ENCODE measurements at regions not wholly inside any gene's neighbourhood (a gene's known extent, or its start where the extent isn't known, plus 50 kb on each side); places are given as distances from the start of the nearest gene placed in this dataset.
"Not testable (repeated sequence)": the region's sequence is repeated elsewhere in the genome, so short reads cannot be mapped to it uniquely, and the experiment has no call there.

DNA sequence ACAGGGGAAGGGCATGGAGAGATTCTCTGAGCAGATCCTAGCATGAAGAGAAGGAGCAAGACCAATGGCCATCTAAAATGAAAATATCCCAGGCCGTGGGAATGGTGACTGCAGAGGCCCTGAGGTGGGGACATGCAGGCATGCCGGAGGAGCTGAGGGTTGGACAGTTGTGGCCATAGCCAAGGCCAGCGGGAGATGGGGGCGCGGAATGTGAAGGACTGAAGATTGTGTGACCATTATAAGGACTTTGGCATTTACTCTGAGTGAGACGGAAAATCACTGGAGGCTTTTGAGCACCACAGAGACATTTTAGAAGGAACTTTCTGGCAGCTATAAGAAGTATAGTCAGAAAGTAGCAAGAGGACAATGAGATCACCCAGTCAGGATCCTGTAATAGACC lies 341.1 kb downstream of the SFMBT2 start:
- no peak for DNase-seq (ENCODE audit: low spot score)

DNA sequence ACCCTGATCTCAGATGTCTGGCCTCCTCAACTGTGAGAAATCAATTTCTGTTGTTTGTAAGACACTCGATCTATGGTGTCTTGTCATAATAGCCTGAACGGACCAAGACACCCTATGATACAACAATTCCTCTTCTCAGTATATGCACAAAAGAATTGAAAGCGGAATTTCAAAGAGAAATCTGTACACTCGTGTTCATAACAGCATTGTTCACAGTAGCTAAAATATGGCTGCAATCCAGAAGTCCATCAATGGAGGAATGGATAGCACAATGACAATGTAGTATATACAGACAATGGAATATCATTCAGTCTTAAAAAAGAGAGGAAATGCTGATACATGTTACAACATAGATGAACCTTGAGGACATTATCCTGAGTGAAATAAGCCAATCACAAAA lies 354.6 kb downstream of the SFMBT2 start:
- DNase-seq (ENCODE audit: low spot score) = no peak

DNA sequence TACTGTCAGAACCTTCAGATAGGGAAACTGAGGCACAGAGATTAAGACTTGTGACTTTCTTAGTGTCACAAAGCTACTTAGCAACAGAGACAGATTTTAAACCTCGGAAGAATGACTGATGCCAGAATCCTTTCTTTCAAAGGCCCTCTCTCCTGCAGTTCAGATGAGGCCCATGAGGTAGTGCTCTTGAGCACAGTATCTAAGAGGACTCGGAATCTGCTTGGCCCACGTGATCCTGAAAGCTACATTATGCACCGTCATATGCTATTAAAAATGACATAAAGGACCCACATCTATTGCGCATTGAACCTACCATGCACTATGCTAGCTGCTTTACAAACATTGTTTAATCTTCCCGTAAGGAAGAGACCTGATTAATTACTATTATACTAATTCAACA lies 355.9 kb downstream of the SFMBT2 start:
- peak; percentile 38 for DNase-seq (ENCODE audit: low spot score)

DNA sequence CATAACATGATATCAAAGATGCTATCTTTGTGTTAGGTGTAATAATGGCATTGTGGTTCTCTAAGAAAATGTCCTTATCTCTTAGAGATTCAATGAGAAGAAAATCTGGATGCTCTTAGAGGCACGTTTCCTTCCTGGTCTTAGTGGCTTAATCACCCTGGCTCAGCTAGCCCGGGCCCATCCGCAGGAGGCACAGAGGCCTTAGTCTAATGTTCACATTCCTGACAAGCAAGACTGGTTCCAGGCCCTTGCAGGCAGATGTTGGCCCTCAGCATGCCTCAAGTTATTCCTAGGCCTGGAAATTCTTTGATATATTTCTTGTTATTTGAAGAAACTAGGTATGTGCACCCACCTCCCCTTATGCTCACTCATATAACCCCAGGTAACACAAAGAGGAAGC lies 357.6 kb downstream of the SFMBT2 start:
- no peak for DNase-seq (ENCODE audit: low spot score)

DNA sequence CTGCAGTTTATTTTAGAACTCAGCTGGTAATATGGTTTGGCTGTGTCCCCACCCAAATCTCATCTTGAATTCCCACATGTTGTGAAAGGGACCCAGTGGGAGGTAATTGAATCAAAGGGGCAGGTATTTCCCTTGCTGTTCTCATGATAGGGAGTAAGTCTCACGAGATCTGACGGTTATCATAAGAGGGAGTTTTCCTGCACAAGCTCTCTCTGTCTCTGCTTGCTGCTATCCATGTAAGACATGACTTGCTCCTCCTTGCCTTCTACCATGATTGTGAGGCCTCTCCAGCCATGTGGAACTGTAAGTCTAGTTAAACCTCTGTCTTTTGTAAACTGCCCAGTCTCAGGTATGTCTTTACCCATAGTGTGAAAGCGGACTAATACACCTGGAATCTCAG lies 360.8 kb downstream of the SFMBT2 start:
- not testable (repeated sequence) for DNase-seq (ENCODE audit: low spot score)

DNA sequence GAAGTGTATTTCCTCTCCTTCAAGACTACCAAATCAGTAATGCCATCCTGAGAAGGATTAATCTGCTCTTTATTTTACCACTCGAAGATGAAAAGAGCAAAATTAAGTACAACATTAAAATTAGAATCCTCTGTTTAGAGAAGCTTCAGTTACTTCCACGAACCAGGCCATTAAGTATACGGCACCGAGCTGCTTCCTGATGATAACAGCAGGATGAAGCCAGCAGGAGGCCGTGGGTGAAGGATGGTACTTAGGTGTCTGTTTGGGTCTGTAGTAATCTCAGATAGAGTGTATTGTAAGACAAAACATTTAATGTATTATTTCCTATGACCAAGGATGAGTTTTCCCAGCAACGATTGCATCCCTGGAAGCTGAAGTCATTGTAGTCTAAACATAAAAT lies 362.8 kb downstream of the SFMBT2 start:
- DNase-seq (ENCODE audit: low spot score) = no peak

DNA sequence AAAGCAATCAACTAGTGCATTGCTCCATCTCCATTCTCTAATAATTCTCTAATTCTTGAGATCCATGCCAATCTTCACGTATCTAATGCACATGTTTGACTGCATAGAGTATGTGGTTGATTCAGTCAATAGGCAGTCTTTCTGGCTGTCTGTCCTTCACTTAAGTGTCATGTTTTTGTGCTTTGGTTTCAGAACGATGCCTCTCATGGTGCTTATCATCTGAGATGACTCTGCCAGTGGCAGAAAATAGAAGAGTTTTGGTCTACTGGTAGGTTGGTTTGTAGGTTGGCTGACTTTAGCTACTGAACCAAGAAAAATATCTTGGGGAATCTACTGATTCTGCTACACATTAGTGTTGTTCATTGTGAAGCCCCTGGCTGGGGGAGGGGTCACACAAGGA lies 364.2 kb downstream of the SFMBT2 start:
- no peak for DNase-seq (ENCODE audit: low spot score)

DNA sequence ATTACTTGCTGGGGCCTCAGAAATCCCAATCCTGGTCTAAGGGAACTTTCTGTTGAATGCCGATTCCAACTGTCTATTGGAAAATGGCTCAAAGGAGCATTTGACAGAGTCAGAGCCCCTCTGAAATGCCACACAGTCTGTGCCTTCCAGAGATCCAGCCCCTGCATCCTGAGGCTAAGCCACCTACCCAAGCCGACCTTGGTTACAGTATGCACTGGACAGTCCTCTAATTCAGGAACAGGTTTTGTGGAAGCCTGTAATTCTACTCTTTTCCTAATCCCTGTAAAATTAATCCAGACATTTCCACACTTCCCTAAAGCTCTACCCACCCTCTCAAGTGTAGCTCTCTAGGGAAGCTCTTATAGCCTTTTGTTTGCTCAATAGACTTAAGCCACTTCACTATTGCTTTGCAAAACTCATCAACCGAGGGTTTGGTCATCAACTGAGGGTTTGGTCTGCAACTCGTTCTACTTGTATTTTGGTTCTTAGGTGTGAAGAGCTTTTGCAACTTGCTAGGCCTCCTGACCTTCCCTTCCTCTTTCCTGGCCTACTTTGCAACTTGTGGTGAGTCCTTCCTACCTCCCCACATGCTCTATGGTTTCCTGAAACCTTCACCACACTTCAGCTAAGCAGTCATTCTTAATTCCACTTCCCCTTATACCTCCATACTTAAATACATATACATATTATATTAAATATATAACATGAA lies 364.8 kb downstream of the SFMBT2 start:
- no peak for DNase-seq (ENCODE audit: low spot score)

DNA sequence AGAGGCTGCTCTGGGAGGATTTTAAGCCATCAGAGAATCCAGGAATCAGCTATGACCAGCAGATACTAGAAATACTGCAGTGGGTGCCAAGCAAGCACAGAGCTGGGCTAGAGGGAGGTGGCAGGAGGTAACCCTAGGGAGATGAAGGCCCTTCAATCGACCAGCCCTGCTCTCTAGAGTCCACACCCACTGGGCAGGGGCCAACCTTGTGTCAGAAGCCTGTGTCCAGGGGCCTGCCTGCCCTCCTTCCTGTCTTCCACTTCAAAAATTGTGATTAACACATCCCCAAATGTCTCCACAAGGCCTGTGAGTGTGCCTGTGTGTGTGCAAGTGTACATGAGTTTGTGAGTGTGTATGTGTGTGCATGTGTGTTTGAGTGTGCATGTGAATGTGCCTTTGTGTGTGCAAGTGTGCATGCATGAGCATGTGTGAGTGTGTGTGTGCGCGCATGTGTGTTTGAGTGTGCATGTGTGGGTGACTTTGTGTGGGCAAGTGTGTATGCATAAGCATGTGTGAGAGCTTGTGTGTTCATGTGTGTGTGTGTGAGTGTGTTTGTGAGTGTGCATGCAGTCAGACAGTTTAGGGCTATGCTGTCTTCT lies 367.7 kb downstream of the SFMBT2 start:
- no peak for DNase-seq (ENCODE audit: low spot score)

DNA sequence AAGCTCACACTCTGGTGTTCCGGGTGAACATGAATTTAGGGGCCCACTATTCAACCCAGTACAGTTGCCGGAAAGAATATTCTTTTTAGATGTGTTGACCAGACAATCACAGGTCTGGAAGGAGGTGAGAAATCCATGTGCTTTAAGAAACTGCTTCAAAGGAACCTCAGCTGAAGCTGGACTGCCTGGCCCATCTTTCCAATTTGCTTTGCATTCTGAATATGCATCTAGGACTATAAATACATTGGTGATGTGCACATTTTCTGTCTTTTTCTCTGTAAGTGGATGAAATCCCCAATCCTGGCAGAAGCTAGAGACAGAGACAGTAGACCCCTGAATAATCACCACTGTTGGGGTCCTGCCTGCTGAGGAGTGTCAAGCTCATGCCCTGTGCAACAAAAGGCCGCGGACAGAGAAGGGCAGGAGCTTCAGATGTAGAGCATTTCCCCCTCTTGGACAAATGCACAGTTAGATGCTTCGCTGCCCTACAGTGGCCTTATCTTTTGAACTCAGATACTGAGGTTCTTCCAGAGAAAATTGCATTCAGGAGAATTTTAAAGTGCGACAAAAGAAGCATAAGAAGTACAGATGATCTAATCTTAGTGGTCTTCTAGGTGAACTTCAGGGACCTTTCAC lies 368.3 kb downstream of the SFMBT2 start:
- no peak for DNase-seq (ENCODE audit: low spot score)

DNA sequence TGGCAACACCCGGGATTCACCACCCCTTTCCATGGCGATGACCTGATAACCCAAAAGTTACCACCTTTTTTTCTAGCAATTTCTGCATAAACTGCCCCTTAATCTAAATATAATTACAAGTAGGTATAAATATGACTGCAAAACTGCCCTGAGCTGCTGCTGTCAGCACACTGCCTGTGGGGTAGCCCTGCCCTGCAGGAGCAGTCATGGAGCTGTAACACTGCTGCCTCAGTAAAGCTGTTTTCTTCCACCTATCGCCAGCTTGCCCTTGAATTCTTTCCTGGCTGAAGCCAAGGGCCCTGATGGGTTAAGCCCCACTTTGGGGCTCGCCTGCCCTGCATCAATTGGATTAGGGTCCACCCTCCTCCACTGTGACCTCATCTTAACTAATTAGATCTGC lies 368.8 kb downstream of the SFMBT2 start:
- DNase-seq (ENCODE audit: low spot score) = no peak

DNA sequence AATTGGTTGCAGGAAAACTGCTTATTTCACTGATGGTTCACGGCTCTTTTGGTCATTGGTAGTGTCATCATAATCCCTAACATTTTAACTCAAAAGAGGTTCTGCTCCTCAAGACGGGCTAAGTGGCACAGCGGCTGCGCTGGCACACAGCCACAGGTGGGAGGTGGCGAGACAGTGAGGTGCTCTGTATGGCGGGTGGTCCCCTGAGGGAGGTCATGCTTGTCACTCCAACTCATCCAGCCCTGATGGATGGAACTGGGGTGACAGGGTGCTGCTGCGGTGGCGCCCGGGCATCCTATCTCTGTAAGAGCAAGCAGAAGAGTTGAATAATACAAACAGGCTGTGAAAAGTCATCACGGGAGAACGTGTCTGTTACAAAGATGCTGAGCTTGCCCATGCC lies 370.2 kb downstream of the SFMBT2 start:
- no peak for DNase-seq (ENCODE audit: low spot score)

DNA sequence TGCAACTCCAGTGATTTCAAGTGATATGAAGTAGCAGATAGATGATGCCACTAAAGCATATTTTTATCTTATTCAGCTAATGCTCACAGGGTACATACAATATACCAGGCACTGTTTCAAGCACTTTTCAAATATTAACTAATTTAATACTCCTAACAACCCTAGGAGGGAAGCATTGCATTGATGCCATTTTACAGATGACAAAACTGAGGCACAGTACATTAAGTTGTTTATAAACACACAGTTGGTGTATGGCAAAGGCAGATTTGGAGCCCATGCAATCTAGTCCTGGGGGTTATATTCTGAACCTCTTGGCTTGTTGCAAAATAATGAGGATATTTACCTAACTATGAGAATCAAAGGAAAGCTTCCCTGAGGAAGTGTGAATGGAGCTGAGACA lies 371.0 kb downstream of the SFMBT2 start:
- no peak for DNase-seq (ENCODE audit: low spot score)

DNA sequence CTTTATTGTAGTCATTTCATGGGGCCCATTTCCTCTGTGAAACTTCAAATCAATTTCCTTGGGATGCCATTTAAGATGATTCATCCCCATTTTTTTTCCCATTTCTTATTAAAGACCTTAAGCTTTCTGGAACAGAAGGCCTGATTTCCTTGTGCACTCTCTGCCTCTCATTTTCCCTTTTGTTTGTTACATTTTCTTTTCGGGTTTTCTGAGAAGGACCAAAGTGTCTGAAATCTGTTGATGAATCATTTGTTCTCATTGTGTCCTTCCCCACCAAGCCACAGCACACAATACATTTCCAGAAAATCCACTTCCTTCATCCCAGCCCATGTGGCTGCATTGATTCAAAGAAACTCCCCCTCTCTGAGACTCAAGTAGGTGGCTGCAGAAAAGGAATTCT lies 372.4 kb downstream of the SFMBT2 start:
- DNase-seq (ENCODE audit: low spot score) = no peak

DNA sequence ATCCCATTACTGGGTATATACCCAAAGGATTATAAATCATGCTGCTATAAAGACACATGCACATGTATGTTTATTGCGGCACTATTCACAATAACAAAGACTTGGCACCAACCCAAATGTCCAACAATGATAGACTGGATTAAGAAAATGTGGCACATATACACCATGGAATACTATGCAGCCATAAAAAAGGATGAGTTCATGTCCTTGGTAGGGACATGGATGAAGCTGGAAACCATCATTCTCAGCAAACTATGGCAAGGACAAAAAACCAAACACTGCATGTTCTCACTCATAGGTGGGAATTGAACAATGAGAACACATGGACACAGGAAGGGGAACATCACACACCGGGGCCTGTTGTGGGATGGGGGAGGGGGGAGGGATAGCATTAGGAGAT lies 373.4 kb downstream of the SFMBT2 start:
- DNase-seq (ENCODE audit: low spot score) = not testable (repeated sequence)

DNA sequence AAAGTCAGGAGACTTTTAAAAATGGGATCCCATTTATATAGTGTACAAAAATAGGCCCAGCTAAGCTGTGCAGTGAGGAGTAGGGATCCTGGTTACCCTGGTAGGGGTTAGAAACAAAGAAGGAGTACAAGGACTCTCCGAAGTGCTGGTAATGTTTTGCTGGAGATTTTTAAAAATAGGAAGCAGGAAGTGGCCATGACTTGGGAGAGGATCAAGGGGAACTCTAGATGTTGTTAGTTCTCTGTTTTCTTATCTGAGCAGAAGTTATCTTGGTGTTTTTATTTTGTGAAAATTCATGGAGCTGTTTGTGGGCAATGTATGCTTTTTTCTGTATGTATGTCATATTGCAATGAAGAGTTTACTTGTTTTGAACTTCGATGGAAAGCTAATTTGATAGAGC lies 373.9 kb downstream of the SFMBT2 start:
- DNase-seq (ENCODE audit: low spot score) = no peak

DNA sequence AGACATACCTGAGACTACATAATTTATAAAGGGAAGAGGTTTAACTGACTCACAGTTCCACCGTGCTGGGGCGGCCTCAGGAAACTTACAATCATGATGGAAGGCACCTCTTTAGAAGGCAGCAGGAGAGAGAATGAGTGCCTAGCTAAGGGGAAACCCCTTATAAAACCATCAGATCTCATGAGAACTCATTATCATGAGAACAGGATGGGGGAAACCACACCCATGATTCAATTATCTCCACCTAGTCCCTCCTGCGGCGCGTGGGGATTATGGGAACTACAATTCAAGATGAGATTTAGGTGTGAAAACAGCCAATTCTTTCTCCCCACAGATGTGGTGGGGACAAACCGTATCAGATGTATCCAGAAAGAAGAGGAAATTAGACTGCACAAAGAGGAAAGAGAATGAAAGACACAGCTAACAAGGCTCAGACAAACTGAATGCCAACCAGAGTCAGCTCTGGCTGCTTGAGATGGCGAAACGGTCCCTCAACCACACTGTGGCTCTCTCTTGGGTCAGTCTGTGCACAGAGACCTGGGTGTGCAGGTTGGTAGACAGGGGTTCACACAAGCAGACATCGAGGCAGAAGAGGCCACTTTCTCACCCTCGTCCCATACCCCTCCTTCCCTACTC lies 375.6 kb downstream of the SFMBT2 start:
- no peak for DNase-seq (ENCODE audit: low spot score)

DNA sequence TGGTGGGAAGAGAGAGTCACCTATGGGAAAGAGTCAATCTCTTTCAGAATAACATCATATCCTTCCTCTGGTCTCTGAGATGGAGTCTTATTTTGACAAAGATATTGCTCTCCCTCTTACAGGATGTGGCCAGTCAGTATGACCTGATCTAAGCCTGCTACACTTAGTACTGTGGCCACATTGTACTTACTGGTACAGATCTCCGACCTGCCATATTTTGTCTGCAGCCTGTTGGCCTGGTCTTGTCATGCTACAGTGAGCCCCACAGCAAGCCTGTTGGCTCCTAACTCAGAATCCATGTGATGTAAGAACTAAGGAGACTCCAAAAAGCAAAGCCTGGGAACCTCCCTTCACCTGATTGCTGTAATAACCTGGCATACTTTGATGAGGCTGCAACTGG lies 377.8 kb downstream of the SFMBT2 start:
- DNase-seq (ENCODE audit: low spot score) = no peak

DNA sequence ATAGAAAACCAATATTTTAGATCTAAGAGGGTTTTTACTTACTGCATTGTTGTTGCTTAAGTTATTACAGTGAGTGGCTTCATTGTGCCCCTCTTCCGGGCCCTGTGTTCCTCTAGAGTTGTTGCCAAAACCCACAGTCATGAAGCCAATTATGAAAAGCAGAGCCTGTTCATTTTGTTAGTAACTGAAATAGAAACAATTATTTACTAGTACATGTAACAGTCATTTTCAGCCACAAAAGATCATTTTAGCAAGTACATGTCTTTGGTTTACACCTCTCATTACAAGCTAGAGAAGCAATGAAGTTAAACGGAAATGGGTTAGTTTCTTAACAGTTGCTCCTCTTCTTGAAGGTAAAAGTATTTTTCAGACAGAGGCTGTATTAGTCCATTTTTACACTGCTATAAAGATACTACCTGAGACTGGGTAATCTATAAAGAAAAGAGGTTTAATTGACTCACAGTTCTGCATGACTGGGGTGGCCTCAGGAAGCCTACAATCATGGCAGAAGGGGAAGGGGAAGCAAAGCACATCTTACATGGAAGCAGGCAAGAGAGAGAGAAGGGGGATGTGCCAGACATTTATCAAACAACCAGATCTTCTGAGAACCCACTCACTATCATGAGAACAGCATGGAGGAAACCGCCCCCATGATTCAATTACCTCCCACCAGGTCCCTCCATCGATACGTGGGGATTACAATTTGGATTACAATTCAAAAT lies 380.5 kb downstream of the SFMBT2 start:
- no peak for DNase-seq (ENCODE audit: low spot score)

DNA sequence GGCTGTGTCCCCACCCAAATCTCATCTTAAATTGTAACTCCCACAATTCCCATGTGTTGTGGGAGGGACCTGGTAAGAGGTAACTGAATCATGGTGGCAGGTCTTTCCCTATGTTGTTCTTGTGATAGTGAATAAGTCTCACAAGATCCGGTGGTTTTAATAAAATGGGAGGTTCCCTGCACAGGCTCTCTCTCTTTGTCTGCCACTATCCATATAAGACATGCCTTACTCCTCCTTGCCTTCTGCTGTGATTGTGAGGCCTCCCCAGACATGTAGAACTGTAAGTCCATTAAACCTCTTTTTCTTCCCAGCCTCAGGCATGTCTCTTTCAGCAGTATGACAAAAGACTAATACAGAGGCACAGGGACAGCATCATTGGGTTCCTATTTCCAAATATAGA lies 381.2 kb downstream of the SFMBT2 start:
- no peak for DNase-seq (ENCODE audit: low spot score)

DNA sequence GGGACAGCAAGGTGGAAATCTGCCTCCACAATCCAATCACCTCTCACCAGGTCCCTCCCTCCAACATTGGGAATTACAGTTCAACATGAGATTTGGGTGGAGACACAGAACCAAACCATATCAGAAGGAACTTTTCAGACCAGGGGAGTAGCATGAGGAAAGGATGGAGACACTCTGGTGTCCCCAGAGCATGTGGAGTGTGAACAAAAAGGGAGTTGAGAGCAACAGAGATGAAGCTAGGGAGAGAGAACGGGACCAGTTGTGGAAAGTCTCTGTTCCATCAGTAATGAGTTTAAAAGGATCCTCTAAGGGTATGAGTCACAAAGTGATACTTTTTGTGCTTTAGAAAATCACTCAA lies 382.0 kb downstream of the SFMBT2 start:
- DNase-seq (ENCODE audit: low spot score) = no peak
